ENCODE measurements at regions not wholly inside any gene's neighbourhood (a gene's known extent, or its start where the extent isn't known, plus 50 kb on each side); places are given as distances from the start of the nearest gene placed in this dataset.

DNA sequence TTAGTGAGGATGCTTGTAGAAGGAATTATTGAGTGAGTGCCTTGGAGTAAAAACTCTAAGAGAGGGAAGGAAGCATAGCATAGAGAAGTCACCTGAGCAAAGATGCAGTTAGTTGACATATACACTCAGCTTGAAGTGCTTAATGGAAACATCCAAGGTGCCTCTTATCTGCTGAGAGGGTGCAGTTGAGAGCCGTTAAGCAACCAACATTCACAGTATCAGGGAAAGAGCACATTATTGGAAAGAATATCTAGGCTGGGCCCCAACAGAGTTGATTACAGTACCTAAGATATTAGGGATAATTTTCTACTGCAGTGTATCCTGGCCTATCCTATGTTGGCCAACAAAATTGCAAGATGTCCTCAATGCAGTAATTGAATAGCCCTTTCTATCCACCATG lies 302.0 kb downstream of the ETV1 start (continued):
- TF ChIP-seq, protein P1, sequence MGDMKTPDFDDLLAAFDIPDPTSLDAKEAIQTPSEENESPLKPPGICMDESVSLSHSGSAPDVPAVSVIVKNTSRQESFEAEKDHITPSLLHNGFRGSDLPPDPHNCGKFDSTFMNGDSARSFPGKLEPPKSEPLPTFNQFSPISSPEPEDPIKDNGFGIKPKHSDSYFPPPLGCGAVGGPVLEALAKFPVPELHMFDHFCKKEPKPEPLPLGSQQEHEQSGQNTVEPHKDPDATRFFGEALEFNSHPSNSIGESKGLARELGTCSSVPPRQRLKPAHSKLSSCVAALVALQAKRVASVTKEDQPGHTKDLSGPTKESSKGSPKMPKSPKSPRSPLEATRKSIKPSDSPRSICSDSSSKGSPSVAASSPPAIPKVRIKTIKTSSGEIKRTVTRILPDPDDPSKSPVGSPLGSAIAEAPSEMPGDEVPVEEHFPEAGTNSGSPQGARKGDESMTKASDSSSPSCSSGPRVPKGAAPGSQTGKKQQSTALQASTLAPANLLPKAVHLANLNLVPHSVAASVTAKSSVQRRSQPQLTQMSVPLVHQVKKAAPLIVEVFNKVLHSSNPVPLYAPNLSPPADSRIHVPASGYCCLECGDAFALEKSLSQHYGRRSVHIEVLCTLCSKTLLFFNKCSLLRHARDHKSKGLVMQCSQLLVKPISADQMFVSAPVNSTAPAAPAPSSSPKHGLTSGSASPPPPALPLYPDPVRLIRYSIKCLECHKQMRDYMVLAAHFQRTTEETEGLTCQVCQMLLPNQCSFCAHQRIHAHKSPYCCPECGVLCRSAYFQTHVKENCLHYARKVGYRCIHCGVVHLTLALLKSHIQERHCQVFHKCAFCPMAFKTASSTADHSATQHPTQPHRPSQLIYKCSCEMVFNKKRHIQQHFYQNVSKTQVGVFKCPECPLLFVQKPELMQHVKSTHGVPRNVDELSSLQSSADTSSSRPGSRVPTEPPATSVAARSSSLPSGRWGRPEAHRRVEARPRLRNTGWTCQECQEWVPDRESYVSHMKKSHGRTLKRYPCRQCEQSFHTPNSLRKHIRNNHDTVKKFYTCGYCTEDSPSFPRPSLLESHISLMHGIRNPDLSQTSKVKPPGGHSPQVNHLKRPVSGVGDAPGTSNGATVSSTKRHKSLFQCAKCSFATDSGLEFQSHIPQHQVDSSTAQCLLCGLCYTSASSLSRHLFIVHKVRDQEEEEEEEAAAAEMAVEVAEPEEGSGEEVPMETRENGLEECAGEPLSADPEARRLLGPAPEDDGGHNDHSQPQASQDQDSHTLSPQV (IDR thresholded peaks at IDR 0.05) = no peak
- TF ChIP-seq HDGF (IDR thresholded peaks at IDR 0.05) (no peak), RAD51 (IDR thresholded peaks at IDR 0.05) (no peak)

DNA sequence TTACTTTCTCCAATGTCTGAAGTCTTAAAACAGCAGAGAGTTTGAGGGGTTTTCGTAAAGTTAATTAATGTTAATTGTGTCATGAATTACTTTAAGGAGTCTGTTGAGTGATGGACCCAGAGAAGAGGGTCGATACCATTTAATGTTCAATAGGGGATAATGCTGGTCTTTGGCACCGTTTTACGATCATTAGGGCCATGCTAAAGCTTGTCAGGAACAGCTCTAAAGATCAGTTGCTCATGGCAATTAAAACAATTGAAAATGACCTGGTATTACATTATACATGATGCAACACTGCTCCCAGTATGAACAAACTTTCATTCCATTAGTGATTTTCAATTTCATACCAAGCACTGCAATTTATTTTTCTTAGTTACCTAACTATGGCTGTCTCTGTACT lies 296.9 kb downstream of the ETV1 start:
- Histone ChIP-seq H3K27ac (ENCODE audit: control insufficient read depth, insufficient read depth) (no peak overlapping the region), H2AFZ (ENCODE audit: control insufficient read depth, low read depth, low read length) (no peak overlapping the region), H3K9me3 (replicated peaks; ENCODE audit: control insufficient read depth, insufficient read depth, low read length) (no peaks in the 10 kb centered on the region), H3K79me2 (ENCODE audit: control insufficient read depth, insufficient read depth, low read length) (no peaks in the 10 kb centered on the region), H3K27me3 (replicated peaks in 1 of 2; ENCODE audit: control insufficient read depth in 2 of 2, insufficient read depth in 2 of 2, low read length in 1 of 2) (no peaks in the 10 kb centered on the region), H3K4me2 (ENCODE audit: control insufficient read depth, insufficient read depth) (no peak overlapping the region), H4K20me1 (ENCODE audit: control insufficient read depth, insufficient read depth) (no peaks in the 10 kb centered on the region), H3K4me3 (no peak overlapping the region), H3K4me1 (ENCODE audit: control insufficient read depth, insufficient read depth, low read length) (no peaks in the 10 kb centered on the region), H3K36me3 (ENCODE audit: control insufficient read depth in 2 of 2, insufficient read depth in 2 of 2, low read length in 1 of 2) (no peaks in the 10 kb centered on the region), H3K9ac (ENCODE audit: control insufficient read depth, insufficient read depth, low read length) (no peak overlapping the region)
- in situ Hi-C loops (cut with MboI) = no loop called here
- DNase-seq (ENCODE audit: low read depth, low spot score) (no peak), ATAC-seq (no peak), FAIRE-seq (no peak)
- ChIA-PET RAD21 (ENCODE audit: unreplicated experiment) (no interaction called here), SMC1A (ENCODE audit: uncharacterized antibody, unreplicated experiment) (no interaction called here), POLR2A (no interaction called here), CTCF (no interaction called here)
- no TSS peak for BruUV-seq (replicated peaks)
- intact Hi-C loops (cut with micrococcal nuclease; ENCODE audit: unreplicated experiment) = no loop called here
- 3% methylated on average over 4 of the region's 4 CpGs for WGBS (ENCODE audit: insufficient coverage, insufficient replicate concordance, low lambda C conversion rate, missing lambda C conversion rate)
- TF ChIP-seq, protein P2, sequence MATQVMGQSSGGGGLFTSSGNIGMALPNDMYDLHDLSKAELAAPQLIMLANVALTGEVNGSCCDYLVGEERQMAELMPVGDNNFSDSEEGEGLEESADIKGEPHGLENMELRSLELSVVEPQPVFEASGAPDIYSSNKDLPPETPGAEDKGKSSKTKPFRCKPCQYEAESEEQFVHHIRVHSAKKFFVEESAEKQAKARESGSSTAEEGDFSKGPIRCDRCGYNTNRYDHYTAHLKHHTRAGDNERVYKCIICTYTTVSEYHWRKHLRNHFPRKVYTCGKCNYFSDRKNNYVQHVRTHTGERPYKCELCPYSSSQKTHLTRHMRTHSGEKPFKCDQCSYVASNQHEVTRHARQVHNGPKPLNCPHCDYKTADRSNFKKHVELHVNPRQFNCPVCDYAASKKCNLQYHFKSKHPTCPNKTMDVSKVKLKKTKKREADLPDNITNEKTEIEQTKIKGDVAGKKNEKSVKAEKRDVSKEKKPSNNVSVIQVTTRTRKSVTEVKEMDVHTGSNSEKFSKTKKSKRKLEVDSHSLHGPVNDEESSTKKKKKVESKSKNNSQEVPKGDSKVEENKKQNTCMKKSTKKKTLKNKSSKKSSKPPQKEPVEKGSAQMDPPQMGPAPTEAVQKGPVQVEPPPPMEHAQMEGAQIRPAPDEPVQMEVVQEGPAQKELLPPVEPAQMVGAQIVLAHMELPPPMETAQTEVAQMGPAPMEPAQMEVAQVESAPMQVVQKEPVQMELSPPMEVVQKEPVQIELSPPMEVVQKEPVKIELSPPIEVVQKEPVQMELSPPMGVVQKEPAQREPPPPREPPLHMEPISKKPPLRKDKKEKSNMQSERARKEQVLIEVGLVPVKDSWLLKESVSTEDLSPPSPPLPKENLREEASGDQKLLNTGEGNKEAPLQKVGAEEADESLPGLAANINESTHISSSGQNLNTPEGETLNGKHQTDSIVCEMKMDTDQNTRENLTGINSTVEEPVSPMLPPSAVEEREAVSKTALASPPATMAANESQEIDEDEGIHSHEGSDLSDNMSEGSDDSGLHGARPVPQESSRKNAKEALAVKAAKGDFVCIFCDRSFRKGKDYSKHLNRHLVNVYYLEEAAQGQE (IDR thresholded peaks at IDR 0.05; ENCODE audit: low read depth, low read length) = no peak
- TF ChIP-seq TCF12 (IDR thresholded peaks at IDR 0.05; ENCODE audit: low read depth, low read length) (no peak), ZNF24 (IDR thresholded peaks at IDR 0.05) (no peak), EP300 (IDR thresholded peaks at IDR 0.05; ENCODE audit: borderline replicate concordance in 1 of 2, control insufficient read depth in 1 of 2, low read depth in 2 of 2, low read length in 2 of 2) (no peak), SUZ12 (IDR thresholded peaks at IDR 0.05; ENCODE audit: unreplicated experiment) (no peak), WRNIP1 (IDR thresholded peaks at IDR 0.05; ENCODE audit: borderline replicate concordance, low read depth, low read length) (no peak)
- TF ChIP-seq, protein P3, sequence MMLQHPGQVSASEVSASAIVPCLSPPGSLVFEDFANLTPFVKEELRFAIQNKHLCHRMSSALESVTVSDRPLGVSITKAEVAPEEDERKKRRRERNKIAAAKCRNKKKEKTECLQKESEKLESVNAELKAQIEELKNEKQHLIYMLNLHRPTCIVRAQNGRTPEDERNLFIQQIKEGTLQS (IDR thresholded peaks at IDR 0.05; ENCODE audit: borderline replicate concordance, extremely low read depth, low read depth, low read length) = no peak
- TF ChIP-seq, protein P4, sequence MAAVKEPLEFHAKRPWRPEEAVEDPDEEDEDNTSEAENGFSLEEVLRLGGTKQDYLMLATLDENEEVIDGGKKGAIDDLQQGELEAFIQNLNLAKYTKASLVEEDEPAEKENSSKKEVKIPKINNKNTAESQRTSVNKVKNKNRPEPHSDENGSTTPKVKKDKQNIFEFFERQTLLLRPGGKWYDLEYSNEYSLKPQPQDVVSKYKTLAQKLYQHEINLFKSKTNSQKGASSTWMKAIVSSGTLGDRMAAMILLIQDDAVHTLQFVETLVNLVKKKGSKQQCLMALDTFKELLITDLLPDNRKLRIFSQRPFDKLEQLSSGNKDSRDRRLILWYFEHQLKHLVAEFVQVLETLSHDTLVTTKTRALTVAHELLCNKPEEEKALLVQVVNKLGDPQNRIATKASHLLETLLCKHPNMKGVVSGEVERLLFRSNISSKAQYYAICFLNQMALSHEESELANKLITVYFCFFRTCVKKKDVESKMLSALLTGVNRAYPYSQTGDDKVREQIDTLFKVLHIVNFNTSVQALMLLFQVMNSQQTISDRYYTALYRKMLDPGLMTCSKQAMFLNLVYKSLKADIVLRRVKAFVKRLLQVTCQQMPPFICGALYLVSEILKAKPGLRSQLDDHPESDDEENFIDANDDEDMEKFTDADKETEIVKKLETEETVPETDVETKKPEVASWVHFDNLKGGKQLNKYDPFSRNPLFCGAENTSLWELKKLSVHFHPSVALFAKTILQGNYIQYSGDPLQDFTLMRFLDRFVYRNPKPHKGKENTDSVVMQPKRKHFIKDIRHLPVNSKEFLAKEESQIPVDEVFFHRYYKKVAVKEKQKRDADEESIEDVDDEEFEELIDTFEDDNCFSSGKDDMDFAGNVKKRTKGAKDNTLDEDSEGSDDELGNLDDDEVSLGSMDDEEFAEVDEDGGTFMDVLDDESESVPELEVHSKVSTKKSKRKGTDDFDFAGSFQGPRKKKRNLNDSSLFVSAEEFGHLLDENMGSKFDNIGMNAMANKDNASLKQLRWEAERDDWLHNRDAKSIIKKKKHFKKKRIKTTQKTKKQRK (IDR thresholded peaks at IDR 0.05; ENCODE audit: low read depth, low read length) = no peak

All from GM12878 (cell line).